Progenitor cell of endocrine pancreas (in vitro differentiated cells): ENCODE measurements at regions not wholly inside any gene's neighbourhood (a gene's known extent, or its start where the extent isn't known, plus 50 kb on each side); places are given as distances from the start of the nearest gene placed in this dataset.

Experiments
- DNase-seq: peaks from one replicate; pipeline ENCODE4 v3.0.0; 2021; ENCODE audit warnings: low spot score; ENCODE audit not compliant: unreplicated experiment
- H3K27ac Mint-ChIP-seq: 2 replicates; pipeline ENCODE4 v1.8.0; 2021; ENCODE audit warnings: mild to moderate bottlenecking, moderate library complexity, mixed read lengths
- H3K27me3 Mint-ChIP-seq: 2 replicates; pipeline ENCODE4 v1.8.0; 2021; ENCODE audit warnings: mixed read lengths
- H3K36me3 Mint-ChIP-seq: 2 replicates; pipeline ENCODE4 v1.8.0; 2022; ENCODE audit warnings: mixed read lengths; ENCODE audit not compliant: insufficient read depth
- H3K4me1 Mint-ChIP-seq: 2 replicates; pipeline ENCODE4 v1.8.0; 2021; ENCODE audit warnings: low read depth, mixed read lengths
- H3K4me3 Mint-ChIP-seq: 2 replicates; pipeline ENCODE4 v1.8.0; 2021; ENCODE audit warnings: low read depth, mild to moderate bottlenecking, moderate library complexity, mixed read lengths
- H3K9me3 Mint-ChIP-seq: 2 replicates; pipeline ENCODE4 v1.8.0; 2021; ENCODE audit warnings: low read depth, mixed read lengths
- CTCF ChIP-seq: fragments of 200-600 bp; sonication (generic); IDR thresholded peaks from one replicate; pipeline ENCODE4 v1.5.0; 2021; ENCODE audit warnings: antibody characterized with exemption, mild to moderate bottlenecking; ENCODE audit not compliant: unreplicated experiment

GRCh38 chr1:82042306-82043060 lies 241.7 kb downstream of the ADGRL2 start:
- DNase-seq = no peak
- Mint-ChIP-seq H3K27me3 (peaks cover 12% of the 10 kb centered on the region), H3K27ac (no peak overlapping the region), H3K9me3 (no peaks in the 10 kb centered on the region), H3K36me3 (no peaks in the 10 kb centered on the region), H3K4me1 (peaks cover 2% of the 10 kb centered on the region), H3K4me3 (no peak overlapping the region)
- TF ChIP-seq CTCF = no peak
